IPS DF 6.9 (cell line): ENCODE measurements at regions not wholly inside any gene's neighbourhood (a gene's known extent, or its start where the extent isn't known, plus 50 kb on each side); places are given as distances from the start of the nearest gene placed in this dataset.
"Not testable (repeated sequence)": the region's sequence is repeated elsewhere in the genome, so short reads cannot be mapped to it uniquely, and the experiment has no call there.

Experiments
- DNase-seq: peaks from one replicate; pipeline ENCODE4 v3.0.0-alpha.2; 2013; ENCODE audit warnings: low read depth, low spot score
- H3K27ac ChIP-seq: one replicate; pipeline ENCODE4 v1.5.1; 2013; ENCODE audit warnings: low read length, control low read depth
- H3K27me3 ChIP-seq: 2 replicates; pipeline ENCODE4 v1.6.1; 2013; ENCODE audit warnings: mild to moderate bottlenecking, low read length; ENCODE audit not compliant: control insufficient read depth, insufficient read depth
- H3K36me3 ChIP-seq: 2 replicates; pipeline ENCODE4 v1.6.1; 2013; ENCODE audit warnings: low read length; ENCODE audit not compliant: control insufficient read depth, insufficient read depth
- H3K4me1 ChIP-seq: 2 replicates; pipeline ENCODE4 v1.6.1; 2013; ENCODE audit warnings: low read length; ENCODE audit not compliant: control insufficient read depth, insufficient read depth
- H3K4me3 ChIP-seq: 2 replicates; pipeline ENCODE4 v1.5.1; 2013; ENCODE audit warnings: mild to moderate bottlenecking, low read length
- H3K9me3 ChIP-seq: 2 replicates; pipeline ENCODE4 v1.6.1; 2013; ENCODE audit warnings: low read length, inconsistent platforms; ENCODE audit not compliant: control insufficient read depth, insufficient read depth
- WGBS: extraction: QIAGEN DNeasy Blood & Tissue Kit; methylation state at CpG from one replicate; pipeline ENCODE4 v1.1.7; 2013; ENCODE audit warnings: mixed read lengths, missing lambda C conversion rate; ENCODE audit not compliant: insufficient read length, insufficient coverage; 5-methylcytosine and 5-hydroxymethylcytosine counted together

- Histone ChIP-seq H3K9me3 (no peaks in the 10 kb centered on the region), H3K4me1 (peaks cover 2% of the 10 kb centered on the region), H3K36me3 (no peaks in the 10 kb centered on the region), H3K27me3 (no peaks in the 10 kb centered on the region), H3K27ac (no peak overlapping the region), H3K4me3 (no peak overlapping the region)
- DNase-seq = no peak
- WGBS = no CpG with 5 or more reads among the region's 17 CpGs
Observed at GRCh38 chr6:154937306-154938220, 57.6 kb upstream of the TIAM2 start.

GRCh38 chr6:154938221-154938580 lies 56.9 kb upstream of the TIAM2 start:
- no CpG with 5 or more reads among the region's 9 CpGs for WGBS
- no peak for DNase-seq
- H3K9me3 ChIP-seq = no peaks in the 10 kb centered on the region
- H3K4me1 ChIP-seq = peaks cover 2% of the 10 kb centered on the region
- no peaks in the 10 kb centered on the region for H3K27me3 ChIP-seq
- no peak overlapping the region for H3K4me3 ChIP-seq
- no peak overlapping the region for H3K27ac ChIP-seq
- H3K36me3 ChIP-seq = no peaks in the 10 kb centered on the region

- H3K4me1 ChIP-seq, H3K27ac ChIP-seq, H3K4me3 ChIP-seq, H3K9me3 ChIP-seq, H3K27me3 ChIP-seq, H3K36me3 ChIP-seq, DNase-seq: not testable (repeated sequence)
- WGBS = no CpG with 5 or more reads among the region's 16 CpGs
Observed at GRCh38 chr6:154938727-154939285, 56.3 kb upstream of the TIAM2 start.

- Histone ChIP-seq H3K27ac (no peak overlapping the region), H3K4me1 (no peaks in the 10 kb centered on the region), H3K9me3 (no peaks in the 10 kb centered on the region), H3K27me3 (no peaks in the 10 kb centered on the region), H3K36me3 (no peaks in the 10 kb centered on the region), H3K4me3 (no peak overlapping the region)
- no CpG with 5 or more reads among the region's 2 CpGs for WGBS
- no peak for DNase-seq
Observed at GRCh38 chr6:154942770-154943169, 52.3 kb upstream of the TIAM2 start.

GRCh38 chr6:154945271-154945890 lies 49.7 kb upstream of the TIAM2 start:
- H3K9me3 ChIP-seq = no peaks in the 10 kb centered on the region
- DNase-seq = no peak
- no peaks in the 10 kb centered on the region for H3K27me3 ChIP-seq
- H3K27ac ChIP-seq = no peak overlapping the region
- no peaks in the 10 kb centered on the region for H3K4me1 ChIP-seq
- H3K4me3 ChIP-seq = no peak overlapping the region
- no peaks in the 10 kb centered on the region for H3K36me3 ChIP-seq
- no CpG with 5 or more reads among the region's 11 CpGs for WGBS
